ENCODE measurements at regions not wholly inside any gene's neighbourhood (a gene's known extent, or its start where the extent isn't known, plus 50 kb on each side); places are given as distances from the start of the nearest gene placed in this dataset.

GRCh38 chr14:71532790-71533189 lies 399.4 kb upstream of the RGS6 start:
- Histone ChIP-seq H3K4me1 (ENCODE audit: insufficient read depth, low read length, severe bottlenecking) (no peaks in the 10 kb centered on the region), H3K9me3 (ENCODE audit: low read length) (no peaks in the 10 kb centered on the region), H3K9ac (ENCODE audit: low read length) (no peak overlapping the region), H2AFZ (ENCODE audit: low read length) (no peak overlapping the region), H3K4me3 (ENCODE audit: low read depth, low read length, poor library complexity, severe bottlenecking) (no peak overlapping the region), H3K27me3 (ENCODE audit: insufficient read depth, low read length) (no peaks in the 10 kb centered on the region), H4K20me1 (ENCODE audit: insufficient read depth, low read length) (no peaks in the 10 kb centered on the region), H3K4me2 (ENCODE audit: low read length) (no peak overlapping the region), H3K79me2 (ENCODE audit: insufficient read depth, low read length) (no peaks in the 10 kb centered on the region), H3K9me2 (ENCODE audit: low read depth, low read length) (no peaks in the 10 kb centered on the region), H3K36me3 (ENCODE audit: insufficient read depth, low read length) (no peaks in the 10 kb centered on the region), H3K27ac (ENCODE audit: low read depth, low read length, poor library complexity, severe bottlenecking) (no peak overlapping the region), H3F3A (ENCODE audit: insufficient read depth, low read length) (no peaks in the 10 kb centered on the region)
- no peak for TF ChIP-seq EZH2 (IDR thresholded peaks at IDR 0.05; ENCODE audit: borderline replicate concordance, low read length)
- TF ChIP-seq, protein P1, sequence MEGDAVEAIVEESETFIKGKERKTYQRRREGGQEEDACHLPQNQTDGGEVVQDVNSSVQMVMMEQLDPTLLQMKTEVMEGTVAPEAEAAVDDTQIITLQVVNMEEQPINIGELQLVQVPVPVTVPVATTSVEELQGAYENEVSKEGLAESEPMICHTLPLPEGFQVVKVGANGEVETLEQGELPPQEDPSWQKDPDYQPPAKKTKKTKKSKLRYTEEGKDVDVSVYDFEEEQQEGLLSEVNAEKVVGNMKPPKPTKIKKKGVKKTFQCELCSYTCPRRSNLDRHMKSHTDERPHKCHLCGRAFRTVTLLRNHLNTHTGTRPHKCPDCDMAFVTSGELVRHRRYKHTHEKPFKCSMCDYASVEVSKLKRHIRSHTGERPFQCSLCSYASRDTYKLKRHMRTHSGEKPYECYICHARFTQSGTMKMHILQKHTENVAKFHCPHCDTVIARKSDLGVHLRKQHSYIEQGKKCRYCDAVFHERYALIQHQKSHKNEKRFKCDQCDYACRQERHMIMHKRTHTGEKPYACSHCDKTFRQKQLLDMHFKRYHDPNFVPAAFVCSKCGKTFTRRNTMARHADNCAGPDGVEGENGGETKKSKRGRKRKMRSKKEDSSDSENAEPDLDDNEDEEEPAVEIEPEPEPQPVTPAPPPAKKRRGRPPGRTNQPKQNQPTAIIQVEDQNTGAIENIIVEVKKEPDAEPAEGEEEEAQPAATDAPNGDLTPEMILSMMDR (IDR thresholded peaks at IDR 0.05; ENCODE audit: low read length): no peak

DNA sequence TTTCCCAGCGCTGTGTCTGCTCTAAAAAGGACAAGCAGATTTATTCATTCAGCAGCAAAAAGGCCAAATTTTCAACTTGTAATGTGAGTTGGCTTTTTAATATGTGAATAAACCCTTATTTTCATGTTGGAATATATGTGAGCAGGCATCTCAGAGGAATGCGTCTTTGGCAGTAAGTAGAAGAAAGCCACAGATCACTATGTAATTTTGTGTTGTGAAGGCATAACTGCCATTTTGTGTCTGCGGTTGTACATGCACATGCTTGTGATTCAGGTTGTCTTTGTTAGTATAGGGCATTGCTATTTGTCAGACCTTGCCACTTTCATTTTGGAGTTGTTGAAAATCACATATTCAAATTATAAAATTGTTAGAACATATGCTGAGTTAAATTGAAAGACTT lies 398.8 kb upstream of the RGS6 start:
- no peak overlapping the region for H3K4me2 ChIP-seq (ENCODE audit: low read length)
- no peaks in the 10 kb centered on the region for H3K4me1 ChIP-seq (ENCODE audit: insufficient read depth, low read length, severe bottlenecking)
- no peaks in the 10 kb centered on the region for H3K79me2 ChIP-seq (ENCODE audit: insufficient read depth, low read length)
- no peak overlapping the region for H3K9ac ChIP-seq (ENCODE audit: low read length)
- H3F3A ChIP-seq (ENCODE audit: insufficient read depth, low read length): no peaks in the 10 kb centered on the region
- H2AFZ ChIP-seq (ENCODE audit: low read length): no peak overlapping the region
- H4K20me1 ChIP-seq (ENCODE audit: insufficient read depth, low read length): no peaks in the 10 kb centered on the region
- no peak overlapping the region for H3K27ac ChIP-seq (ENCODE audit: low read depth, low read length, poor library complexity, severe bottlenecking)
- H3K9me3 ChIP-seq (ENCODE audit: low read length): no peaks in the 10 kb centered on the region
- no peak overlapping the region for H3K4me3 ChIP-seq (ENCODE audit: low read depth, low read length, poor library complexity, severe bottlenecking)
- TF ChIP-seq, protein P1 (IDR thresholded peaks at IDR 0.05; ENCODE audit: low read length): no peak
- no peak for TF ChIP-seq EZH2 (IDR thresholded peaks at IDR 0.05; ENCODE audit: borderline replicate concordance, low read length)
- H3K36me3 ChIP-seq (ENCODE audit: insufficient read depth, low read length): no peaks in the 10 kb centered on the region
- no peaks in the 10 kb centered on the region for H3K9me2 ChIP-seq (ENCODE audit: low read depth, low read length)
- no peaks in the 10 kb centered on the region for H3K27me3 ChIP-seq (ENCODE audit: insufficient read depth, low read length)

DNA sequence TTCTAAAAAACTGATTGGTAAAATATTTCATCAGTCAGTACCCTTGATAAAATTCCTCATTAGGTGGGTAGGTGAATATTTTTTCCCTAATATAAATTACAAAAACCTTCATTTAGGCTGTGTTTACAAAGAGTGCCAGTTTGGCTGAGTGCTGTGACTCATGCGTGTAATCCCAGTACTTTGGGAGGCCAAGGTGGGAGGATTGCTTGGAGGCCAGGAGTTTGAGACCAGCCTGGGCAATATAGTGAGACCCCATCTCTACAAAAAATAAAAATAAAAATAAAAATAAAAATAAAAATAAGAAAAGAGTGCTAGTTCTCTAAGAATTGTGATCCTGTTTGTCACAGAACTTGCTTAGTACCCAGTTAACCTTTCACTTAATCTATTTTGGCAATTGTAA lies 398.4 kb upstream of the RGS6 start:
- H2AFZ ChIP-seq (ENCODE audit: low read length): no peak overlapping the region
- H4K20me1 ChIP-seq (ENCODE audit: insufficient read depth, low read length): no peaks in the 10 kb centered on the region
- no peaks in the 10 kb centered on the region for H3K27me3 ChIP-seq (ENCODE audit: insufficient read depth, low read length)
- H3K4me2 ChIP-seq (ENCODE audit: low read length): no peak overlapping the region
- no peaks in the 10 kb centered on the region for H3K36me3 ChIP-seq (ENCODE audit: insufficient read depth, low read length)
- no peaks in the 10 kb centered on the region for H3K4me1 ChIP-seq (ENCODE audit: insufficient read depth, low read length, severe bottlenecking)
- TF ChIP-seq EZH2 (IDR thresholded peaks at IDR 0.05; ENCODE audit: borderline replicate concordance, low read length): no peak
- TF ChIP-seq, protein P1 (IDR thresholded peaks at IDR 0.05; ENCODE audit: low read length): no peak
- no peaks in the 10 kb centered on the region for H3K9me2 ChIP-seq (ENCODE audit: low read depth, low read length)
- no peaks in the 10 kb centered on the region for H3K9me3 ChIP-seq (ENCODE audit: low read length)
- H3K4me3 ChIP-seq (ENCODE audit: low read depth, low read length, poor library complexity, severe bottlenecking): no peak overlapping the region
- H3F3A ChIP-seq (ENCODE audit: insufficient read depth, low read length): no peaks in the 10 kb centered on the region
- no peak overlapping the region for H3K27ac ChIP-seq (ENCODE audit: low read depth, low read length, poor library complexity, severe bottlenecking)
- H3K79me2 ChIP-seq (ENCODE audit: insufficient read depth, low read length): no peaks in the 10 kb centered on the region
- H3K9ac ChIP-seq (ENCODE audit: low read length): no peak overlapping the region

Measured in OCI-LY1 (cell line).